ENCODE measurements at regions not wholly inside any gene's neighbourhood (a gene's known extent, or its start where the extent isn't known, plus 50 kb on each side); places are given as distances from the start of the nearest gene placed in this dataset.

GRCh38 chr5:82447913-82448312 is 169.8 kb upstream of the RPS23 start:
- ChIA-PET POLR2A (no interaction called here), CTCF (no interaction called here)
- H3K4me1 Mint-ChIP-seq, result no peaks in the 10 kb centered on the region
- DNase-seq (ENCODE audit: low spot score) (no peak), ATAC-seq (no peak)
- peaks cover 13% of the 10 kb centered on the region for H3K36me3 Mint-ChIP-seq
- H3K9me3 Mint-ChIP-seq, result peaks cover 13% of the 10 kb centered on the region
- H3K4me3 Mint-ChIP-seq, result no peak overlapping the region
- TF ChIP-seq IRF1 (CRISPR knock-in tag; IDR thresholded peaks at IDR 0.05) (no peak), CREM (CRISPR knock-in tag; IDR thresholded peaks at IDR 0.05) (no peak), FOXP1 (CRISPR knock-in tag; IDR thresholded peaks at IDR 0.05; ENCODE audit: borderline replicate concordance) (no peak), NR2C2 (CRISPR knock-in tag; IDR thresholded peaks at IDR 0.05) (no peak), ATF3 (CRISPR knock-in tag; conservative IDR thresholded peaks at IDR 0.05) (no peak), ZNF219 (CRISPR knock-in tag; IDR thresholded peaks at IDR 0.05; ENCODE audit: borderline replicate concordance) (no peak), ESRRA (CRISPR knock-in tag; IDR thresholded peaks at IDR 0.05; ENCODE audit: borderline replicate concordance) (no peak), PRRX2 (CRISPR knock-in tag; IDR thresholded peaks at IDR 0.05) (no peak), ZNF671 (CRISPR knock-in tag; IDR thresholded peaks at IDR 0.05) (no peak), MAX (CRISPR knock-in tag; IDR thresholded peaks at IDR 0.05) (no peak)
- no peak overlapping the region for H3K27ac Mint-ChIP-seq
- no peaks in the 10 kb centered on the region for H3K27me3 Mint-ChIP-seq (ENCODE audit: low read depth)

GRCh38 chr5:82446809-82447208 is 168.7 kb upstream of the RPS23 start:
- H3K27ac Mint-ChIP-seq, result no peak overlapping the region
- H3K27me3 Mint-ChIP-seq (ENCODE audit: low read depth), result no peaks in the 10 kb centered on the region
- H3K9me3 Mint-ChIP-seq, result peaks cover 2% of the 10 kb centered on the region
- ATAC-seq (no peak), DNase-seq (ENCODE audit: low spot score) (no peak)
- peaks cover 2% of the 10 kb centered on the region for H3K36me3 Mint-ChIP-seq
- TF ChIP-seq SMAD3 (CRISPR knock-in tag; IDR thresholded peaks at IDR 0.05; ENCODE audit: borderline replicate concordance) (no peak), STAT6 (CRISPR knock-in tag; conservative IDR thresholded peaks at IDR 0.05; ENCODE audit: low read depth) (no peak), ERG (CRISPR knock-in tag; IDR thresholded peaks at IDR 0.05) (no peak), RELA (CRISPR knock-in tag; IDR thresholded peaks at IDR 0.05; ENCODE audit: borderline replicate concordance) (no peak), ZNF512 (CRISPR knock-in tag; IDR thresholded peaks at IDR 0.05; ENCODE audit: borderline replicate concordance) (no peak), GTF2I (CRISPR knock-in tag; conservative IDR thresholded peaks at IDR 0.05) (no peak), ESRRA (CRISPR knock-in tag; IDR thresholded peaks at IDR 0.05; ENCODE audit: borderline replicate concordance) (no peak), CDX4 (CRISPR knock-in tag; IDR thresholded peaks at IDR 0.05; ENCODE audit: borderline replicate concordance) (no peak), NR2C2 (CRISPR knock-in tag; IDR thresholded peaks at IDR 0.05) (no peak)
- H3K4me3 Mint-ChIP-seq, result no peak overlapping the region
- POLR2A ChIA-PET, result no interaction called here
- H3K4me1 Mint-ChIP-seq, result no peaks in the 10 kb centered on the region
- CTCF ChIA-PET, result no interaction called here
